CD4-positive, alpha-beta T cell treated with Interleukin-6 for 4 hours (primary cell): ENCODE measurements at regions not wholly inside any gene's neighbourhood (a gene's known extent, or its start where the extent isn't known, plus 50 kb on each side); places are given as distances from the start of the nearest gene placed in this dataset.

Source experiments
- DNase-seq: peaks from one replicate; pipeline ENCODE4 v3.0.0-alpha.2; 2020; ENCODE audit warnings: mixed read lengths

DNA sequence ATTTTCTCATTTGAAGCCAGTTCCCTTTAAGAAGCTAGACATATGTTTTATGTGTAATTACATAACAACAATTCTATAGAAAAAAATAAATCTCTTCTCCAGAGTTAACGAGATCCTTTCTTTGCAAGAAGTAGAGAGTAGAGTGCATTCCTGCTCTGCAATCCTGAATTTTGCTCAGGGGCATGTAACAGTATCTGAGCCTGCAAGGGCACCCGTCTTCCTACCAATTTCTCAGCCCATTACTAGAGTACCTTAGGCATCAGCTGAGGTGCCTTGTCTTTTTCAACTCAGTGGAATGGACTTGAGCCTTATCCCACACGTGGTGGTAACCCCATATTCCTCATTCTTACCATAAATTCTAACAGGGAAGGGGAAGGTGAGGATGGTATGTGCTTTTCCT lies 205.9 kb downstream of the IKZF2 start:
- no peak for DNase-seq

DNA sequence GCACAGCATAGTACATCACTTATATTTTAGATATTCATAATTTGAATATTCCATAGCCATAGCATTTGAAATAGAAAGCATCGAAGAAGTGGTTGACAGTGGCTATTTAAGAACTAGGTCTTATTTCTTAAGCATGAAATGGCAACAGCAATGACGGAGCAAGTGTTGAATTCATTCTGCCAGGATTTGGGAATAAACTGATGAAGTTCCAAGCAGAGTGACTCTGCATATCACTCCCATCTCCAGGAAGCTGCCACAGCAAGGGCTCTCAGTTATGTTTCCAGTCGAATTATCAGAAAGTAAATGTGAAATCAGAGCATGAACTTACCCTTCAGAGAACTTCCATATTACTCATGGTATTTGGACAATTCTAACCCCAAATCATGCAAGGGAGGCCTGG lies 208.1 kb downstream of the IKZF2 start:
- DNase-seq = no peak

DNA sequence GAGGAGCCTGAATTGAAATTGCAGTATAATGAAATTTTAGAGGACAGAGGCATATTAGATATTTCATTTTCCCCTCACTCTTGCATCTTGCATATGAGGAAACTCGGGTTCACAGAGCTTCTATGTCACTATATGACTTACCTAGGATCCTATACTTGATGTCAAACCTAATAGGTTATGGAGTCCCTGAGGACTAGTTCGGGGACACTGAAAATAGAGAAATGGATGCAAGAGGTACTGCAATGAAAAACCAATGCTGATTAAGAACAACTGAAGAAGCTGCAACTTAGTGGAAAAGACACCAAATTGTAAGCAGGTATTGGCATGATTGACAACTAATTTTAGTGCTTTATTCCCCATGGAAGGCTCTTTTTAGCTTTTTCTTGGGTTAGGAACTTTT lies 210.1 kb downstream of the IKZF2 start:
- DNase-seq = no peak

DNA sequence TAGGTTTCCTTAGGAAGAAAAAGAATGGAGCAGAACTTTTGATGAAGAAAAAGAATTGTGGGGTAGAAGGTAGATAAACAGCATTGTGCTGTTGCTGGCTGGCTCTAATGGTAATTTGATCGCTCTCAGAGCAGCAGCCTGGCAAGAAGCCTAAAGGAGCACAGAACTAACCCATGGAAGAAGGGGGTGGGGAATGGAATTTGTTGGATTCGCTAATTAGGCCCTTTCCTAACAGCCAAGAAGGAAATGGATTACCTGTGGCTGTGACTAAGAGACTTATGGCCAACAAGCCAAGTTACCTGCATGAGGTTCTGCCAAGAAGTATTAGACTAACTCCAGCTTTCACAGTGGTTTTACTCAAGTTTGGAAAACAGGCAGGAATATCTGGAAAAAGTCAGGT lies 210.6 kb downstream of the IKZF2 start:
- DNase-seq = no peak

DNA sequence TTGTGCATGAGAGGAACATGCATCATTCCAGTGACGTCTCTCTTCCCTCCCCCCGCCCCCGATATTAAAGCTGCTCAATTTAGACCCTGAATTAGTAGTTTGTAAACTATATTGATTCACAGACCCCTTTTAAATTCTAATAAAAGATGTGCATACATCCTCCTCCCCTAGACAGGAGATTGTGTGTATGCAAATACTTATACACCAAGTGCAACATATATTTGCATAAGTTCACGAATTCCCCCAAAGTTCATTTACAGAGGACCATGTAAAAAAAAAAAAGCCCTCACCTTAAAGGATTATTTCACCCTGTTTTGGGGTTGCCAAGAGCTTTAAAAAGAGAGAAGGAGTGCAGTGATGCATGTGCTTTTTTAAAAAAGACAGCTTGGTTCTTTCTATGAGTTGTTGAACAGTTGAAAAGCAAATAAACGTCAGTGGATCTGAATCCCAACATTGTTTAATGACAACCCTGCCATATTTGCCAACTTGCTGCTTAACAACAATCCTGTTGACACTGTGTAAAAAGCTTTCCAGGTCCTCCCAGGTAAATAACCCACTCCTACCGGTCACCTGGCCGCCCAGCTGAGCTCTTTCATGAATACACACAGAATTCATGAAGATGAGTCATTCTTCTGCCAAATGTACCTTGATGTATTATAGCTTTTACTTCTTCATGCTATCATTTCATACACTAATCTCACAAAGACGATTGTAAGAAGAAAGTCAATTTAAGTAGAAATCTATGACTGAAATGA lies 211.5 kb downstream of the IKZF2 start:
- no peak for DNase-seq

DNA sequence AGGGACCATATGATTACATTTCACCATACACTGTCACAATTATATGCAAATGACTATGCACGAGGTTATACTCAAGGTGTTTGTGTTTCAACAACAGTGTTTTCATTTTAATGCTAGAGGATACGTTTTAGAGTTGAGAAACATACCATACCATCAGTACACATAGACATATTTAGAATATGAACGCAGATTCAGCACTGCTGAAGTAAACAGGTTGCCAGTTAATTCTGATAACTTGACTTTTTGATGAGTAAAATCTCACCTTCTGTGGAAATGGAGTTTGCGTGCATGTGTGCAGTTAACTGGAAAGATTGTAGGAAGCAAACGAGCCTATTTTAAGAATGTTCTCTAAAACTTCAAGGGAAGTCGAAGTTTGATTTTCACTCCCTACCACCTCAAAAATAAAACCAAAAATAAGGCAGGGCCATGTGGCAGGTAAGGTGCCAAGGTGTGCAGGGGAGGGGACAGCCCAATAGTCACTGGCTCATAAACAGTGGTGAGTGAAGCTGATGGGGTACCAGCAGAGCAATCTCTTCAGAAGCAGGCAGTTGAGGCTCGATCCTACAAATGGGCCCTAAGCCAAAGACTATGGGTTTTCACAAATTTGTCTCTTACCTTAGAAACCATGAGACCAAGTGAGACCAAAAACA lies 213.1 kb downstream of the IKZF2 start:
- no peak for DNase-seq

DNA sequence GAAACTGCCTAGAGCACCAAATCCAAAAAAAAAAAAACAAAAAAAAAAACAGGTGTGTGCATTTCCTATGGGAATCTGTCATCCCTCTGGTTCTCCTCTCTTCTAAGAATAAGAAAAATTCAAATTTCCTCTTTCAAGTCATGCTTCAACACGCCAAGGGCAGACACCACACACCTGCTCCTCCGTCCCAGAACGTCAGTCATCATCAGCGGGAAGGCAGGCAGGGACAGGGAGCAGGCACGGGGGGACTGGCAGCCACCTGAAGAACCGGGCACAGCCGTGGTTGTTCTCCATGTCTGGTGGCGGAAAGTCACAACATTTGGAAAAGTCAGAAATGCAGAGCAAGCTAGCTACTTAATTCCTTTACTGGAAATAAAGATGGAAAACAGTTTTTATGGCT lies 214.8 kb downstream of the IKZF2 start:
- DNase-seq = no peak

DNA sequence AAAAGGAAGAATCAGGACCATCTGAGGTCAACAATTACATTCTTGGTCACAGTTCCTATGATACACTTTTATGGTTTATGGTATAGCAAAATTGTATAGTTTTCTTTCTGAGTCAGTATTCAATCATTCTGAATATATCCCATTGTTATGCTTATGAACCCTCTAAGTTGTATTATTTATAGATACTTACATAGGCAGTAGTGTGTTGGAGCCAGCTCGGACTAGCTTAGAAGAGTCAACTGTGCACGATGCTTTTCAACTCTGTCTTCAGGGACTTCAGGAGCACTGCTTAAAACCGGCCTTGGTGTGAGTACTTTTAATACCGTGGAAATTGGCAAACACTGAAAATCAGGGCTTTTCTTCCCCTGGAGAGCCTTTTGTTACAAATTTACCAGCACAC lies 215.7 kb downstream of the IKZF2 start:
- DNase-seq = no peak

DNA sequence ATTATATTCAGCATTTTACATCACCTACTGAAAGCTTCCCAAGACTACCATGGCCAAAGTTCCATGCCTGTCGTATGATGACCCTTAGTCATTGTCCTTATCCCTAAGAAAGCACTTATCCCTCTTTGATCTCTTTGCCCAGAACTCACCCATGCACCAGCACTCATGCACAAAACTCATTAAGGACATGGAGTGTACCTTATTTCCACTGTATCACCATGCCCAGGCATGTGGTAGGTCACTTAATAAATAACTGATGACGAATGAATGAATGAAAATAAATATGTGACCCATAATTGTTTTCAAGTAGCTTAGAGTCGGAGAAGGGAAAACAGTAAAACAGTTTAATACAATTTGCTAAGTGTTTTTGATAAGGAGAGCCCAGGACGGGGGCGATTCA lies 220.1 kb downstream of the IKZF2 start:
- DNase-seq = no peak

DNA sequence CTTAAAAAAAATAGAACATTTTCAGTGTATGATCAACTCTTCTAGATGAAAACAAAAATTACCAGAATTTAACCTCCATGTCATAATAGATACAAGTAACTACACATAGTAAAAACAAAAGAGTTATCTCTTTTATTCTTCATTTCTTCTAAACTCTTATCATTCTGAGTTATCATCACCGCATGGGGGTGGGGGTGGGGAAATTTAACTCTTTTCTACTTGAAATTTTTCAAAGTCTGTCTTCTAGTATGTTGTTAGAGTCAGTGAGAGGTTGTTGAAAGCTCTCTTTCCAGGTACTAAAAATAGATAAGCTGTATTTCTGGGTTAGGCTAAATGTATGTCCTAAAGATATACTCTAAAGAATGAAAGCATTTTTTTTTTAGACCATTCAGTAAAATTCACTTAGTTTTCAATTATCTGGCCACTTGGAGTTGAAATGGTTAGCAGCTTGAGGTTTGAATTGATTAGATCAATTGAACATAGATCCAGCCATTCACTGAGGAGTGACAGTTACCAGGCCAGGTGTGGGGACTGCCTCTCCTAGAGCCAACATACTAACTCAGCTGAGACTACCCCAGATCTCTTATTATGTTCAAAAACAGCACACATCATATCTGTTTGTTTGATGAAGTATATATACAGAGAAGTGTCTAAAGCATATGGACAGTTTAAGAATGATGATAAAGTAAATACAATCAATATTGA lies 220.7 kb downstream of the IKZF2 start:
- no peak for DNase-seq

DNA sequence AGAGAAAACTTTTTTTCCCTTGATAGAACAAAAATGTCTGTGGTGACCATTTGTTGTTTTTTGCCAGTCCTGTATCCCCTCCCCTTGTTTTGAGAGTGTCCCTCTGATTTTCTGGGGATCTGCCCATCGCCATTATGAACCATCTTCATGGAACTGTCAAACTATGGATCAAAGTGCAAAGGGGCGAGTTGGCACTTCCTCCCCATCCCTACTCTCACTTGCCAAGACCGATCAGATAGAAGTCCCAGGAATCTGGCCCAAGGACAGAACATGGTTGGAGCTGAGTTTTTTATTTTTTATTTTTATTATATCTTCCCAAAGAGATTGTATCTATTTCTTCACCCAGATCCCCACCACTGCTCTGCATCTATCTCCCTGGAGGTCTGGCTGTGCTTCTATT lies 221.4 kb downstream of the IKZF2 start:
- DNase-seq = no peak

DNA sequence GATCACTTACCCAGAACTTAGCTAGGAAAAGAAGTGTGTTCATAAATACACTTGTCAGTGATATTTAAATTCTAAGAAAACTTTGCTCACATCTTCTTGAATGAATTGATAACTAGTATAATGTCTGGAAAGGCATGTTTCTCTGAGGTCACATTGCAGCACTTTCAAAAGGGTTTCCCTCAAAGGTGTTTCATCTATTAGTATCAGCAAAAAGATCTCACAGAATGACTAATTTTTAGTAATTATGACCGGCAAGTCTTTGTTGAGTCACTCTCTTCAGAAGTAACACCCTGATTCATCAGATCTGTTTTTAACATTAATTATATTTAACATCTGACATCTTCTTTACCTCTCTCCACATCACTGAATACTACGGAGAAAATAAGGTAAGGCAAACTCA lies 222.3 kb downstream of the IKZF2 start:
- no peak for DNase-seq

DNA sequence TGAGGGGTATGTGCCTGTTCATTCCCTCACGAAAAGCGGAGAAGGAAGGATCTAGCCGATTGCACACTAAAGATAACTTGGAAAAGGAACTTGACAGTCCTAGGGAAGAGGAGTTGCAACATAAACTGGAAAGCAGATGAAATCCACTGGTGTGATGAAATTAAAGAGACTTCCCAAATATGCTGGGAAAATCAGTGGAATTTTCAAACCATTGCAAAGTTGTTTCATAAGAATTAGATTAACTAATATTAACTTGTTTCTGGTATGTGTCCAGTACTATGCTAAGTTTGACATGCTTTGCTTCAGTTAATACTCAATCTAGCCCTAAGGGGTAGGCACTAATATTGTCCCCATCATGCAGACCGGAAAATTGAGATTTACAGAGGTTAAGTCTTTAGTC lies 222.7 kb downstream of the IKZF2 start:
- DNase-seq = no peak

DNA sequence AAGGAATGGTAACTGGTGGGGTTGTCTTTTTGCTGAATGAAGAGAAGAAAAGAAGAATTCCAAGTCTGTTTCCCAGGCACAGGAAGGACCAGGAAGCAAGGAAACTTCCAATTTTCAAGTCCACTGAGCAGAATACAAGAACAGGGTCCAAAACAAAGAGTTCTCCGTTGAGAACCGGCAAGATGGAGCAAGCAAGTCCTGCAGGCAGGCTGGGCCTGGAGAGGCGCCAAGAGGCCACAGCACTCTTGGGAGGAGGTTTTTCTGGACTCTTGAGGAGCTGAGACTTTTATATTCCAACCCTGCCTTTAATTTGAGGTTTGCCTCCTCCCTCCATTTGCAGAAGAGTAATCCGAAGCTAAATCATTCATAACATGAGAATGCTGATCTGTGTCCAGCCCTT lies 224.5 kb downstream of the IKZF2 start:
- DNase-seq = no peak

DNA sequence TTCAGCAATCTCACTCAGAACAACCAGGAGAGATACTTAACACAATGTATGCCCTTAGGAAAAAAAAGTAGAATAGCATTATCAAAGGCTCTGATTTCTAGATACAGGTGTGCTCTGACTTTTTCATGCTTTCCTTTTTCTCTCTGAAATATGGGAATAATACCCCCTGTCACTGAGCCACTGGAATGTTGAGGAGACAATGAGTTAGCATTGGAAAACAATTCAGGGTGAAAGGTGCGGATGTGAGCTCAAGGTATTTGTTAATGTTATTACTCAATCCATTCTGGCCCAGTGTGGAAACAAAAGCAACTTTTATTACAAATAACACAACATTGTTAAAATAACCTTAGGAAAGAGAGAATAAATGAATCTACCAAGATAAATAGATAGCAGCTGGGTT lies 228.0 kb downstream of the IKZF2 start:
- DNase-seq = no peak

DNA sequence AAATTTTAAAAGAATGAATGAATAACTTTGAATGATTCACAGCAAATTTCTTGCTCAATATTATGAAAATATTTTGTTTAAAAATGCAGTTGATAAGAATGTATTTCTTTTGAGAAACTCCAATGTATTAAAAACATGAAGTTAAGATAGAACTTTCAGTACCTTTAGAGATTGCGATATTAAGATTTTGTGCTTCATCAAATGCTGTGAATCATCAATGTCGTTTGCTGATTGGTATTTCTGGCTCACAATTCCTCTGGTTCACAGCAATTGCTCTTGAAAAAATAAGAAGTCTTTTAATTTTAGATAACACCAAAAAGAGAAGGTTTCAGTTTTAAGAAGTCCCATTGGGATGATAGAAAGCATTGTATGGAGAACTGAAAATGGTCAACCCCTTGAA lies 228.7 kb downstream of the IKZF2 start:
- DNase-seq = no peak

DNA sequence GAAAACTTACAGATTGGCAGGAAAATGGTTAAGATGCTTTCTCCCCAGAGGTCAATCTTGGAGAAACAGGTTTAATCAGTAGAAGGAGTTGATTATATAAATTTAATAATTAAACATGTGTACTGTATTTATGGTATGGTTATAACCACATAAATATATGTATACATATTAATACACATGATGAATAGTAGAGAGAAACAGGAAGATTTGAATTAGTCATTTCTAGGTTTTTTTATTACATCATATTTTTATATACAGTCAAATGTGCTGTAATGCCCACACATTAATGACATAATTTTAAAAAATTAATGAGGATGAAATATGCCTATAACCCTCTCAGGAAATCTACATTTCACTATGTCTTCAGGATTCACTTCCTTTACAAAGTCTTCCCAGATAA lies 229.7 kb downstream of the IKZF2 start:
- no peak for DNase-seq

DNA sequence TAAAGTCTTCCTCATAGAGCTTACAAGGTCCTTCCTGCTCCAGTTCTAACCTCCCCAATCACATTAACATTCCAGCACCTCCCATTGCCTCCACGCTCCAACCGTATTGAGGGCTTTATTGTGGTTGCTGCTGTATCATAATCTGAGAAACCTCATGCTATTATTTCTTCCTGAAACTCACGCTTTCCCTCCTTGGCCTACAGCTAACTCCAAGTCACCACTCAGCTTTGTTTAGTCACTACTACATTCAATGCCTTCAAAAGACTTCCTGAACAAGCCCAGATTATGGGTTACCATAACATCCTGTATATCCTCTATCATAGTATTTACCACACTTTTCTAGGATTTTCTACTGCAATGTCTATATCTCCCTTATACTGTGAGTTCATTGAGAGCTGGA lies 230.4 kb downstream of the IKZF2 start:
- DNase-seq = no peak

DNA sequence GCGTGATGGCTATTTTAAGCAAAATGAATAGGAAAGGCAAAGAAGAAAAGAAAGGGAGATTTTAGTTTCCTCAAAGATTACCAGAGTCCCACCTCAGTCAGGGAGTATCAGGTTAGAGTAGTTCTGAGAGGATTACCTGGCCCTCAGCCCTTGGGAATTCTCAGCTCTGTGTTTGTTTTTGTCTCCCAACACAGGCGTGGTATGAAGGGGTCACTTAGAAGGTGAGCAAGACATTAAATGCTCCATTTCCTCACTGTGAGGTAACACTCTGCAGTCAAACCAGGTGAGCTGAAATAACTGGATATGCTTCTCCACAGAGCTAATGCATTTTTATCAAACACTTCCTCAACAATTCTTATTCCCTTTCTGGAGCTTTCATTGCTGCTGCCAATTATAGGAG lies 232.2 kb downstream of the IKZF2 start:
- no peak for DNase-seq

DNA sequence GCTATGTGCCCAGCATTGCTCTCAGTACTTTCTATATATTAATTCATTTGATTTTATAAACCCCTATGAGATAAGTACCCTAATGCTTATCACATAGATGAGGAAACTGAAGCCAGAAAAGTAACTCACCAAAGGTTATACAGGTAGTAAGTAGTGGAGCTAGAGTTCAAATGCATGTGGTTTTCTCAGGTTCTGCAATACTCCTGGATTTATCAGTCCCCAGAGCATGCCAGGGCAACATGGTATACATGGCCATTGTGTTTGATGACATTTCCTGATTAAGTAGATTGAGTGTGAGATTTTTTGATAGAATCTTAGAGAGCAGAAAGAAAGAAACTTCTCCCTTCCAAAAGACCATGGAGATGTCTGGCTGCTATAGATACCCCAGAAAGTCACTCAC lies 233.1 kb downstream of the IKZF2 start:
- no peak for DNase-seq

DNA sequence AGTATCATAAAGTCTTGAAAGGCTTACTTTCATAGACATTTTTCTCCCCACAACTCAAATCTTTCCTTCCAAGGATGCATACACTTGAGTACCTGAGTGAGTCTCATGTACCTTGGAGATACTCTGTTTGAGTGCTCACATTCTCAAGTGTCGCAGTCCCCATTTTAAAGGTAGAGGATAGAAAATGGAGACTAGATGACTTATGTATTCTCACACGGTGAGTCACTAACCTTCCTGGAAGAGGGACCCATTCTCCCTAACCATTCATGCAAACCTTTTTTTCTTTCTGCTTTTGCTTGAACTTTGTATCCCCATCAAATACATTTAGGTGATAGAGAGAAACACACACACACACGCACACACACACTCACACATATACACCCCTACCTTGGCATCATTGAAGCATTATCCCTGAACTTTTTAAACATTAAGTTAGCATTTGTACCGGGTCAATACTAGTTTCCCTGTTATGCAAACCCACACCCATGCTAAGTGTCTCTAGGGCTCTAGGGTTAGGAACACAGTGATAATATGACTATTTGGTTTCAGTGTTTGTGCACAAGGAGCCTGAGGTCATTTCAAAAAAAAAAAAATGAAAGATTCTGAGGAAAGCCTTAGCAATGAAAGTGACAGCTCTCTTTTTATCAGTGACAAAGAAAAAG lies 236.2 kb downstream of the IKZF2 start:
- DNase-seq = no peak

DNA sequence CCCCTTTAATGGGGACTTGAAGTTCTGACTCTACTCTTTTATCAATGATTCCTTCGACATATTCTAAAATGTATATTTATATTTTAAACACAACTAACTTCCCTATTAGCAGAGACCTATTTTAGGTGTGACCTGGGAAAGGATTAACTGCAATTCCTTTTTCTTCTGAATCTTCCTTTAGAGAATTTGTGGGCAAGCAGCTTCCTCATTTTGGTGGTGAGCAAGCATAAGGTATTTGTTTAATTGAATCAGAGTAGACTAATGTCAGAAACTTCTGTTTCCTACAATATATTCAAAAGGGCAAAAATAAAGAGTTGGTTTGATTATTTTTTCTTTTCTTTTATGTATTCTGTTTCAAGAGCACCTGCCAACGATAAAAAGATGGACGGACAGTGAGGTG lies 237.0 kb downstream of the IKZF2 start:
- no peak for DNase-seq

DNA sequence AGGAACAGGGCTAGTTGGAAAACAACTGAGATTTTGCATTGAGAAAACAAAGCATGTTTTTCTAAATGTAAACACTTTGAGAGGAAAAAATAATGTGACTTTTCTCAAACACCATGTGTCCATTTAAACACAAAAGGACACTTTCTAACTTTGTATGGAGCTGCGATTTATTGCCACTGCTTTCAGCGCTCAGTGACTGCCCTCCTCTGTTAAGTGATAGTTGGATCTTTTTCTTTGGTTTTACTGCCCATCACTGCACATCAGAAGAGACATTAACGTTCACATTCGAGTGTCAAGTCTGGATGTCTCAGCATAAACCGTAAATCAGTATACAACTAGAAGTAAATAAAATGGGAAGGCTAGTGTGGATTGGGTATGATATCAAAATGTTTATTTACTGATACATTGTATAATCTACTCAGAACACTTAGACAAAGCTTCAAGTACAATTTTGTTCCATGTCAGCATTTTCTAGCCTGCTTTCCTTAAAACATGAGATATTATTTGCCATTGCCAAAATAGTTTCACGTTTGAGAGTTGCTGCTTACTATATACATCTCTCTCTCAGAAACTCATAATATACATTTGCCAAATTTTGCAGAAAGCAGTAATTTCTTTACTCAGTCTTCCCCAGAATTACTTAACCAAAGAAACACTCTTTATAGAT lies 237.6 kb downstream of the IKZF2 start:
- DNase-seq = no peak
